ENCODE measurements at regions not wholly inside any gene's neighbourhood (a gene's known extent, or its start where the extent isn't known, plus 50 kb on each side); places are given as distances from the start of the nearest gene placed in this dataset.

GRCh38 chr9:28912621-28913020, 1339.3 kb upstream of the C9orf72 start:
- TF ChIP-seq CTCF (IDR thresholded peaks at IDR 0.05) (no peak), POLR2A (IDR thresholded peaks at IDR 0.05) (no peak)

Data from thyroid gland (tissue), 4 donors.